ENCODE measurements at regions not wholly inside any gene's neighbourhood (a gene's known extent, or its start where the extent isn't known, plus 50 kb on each side); places are given as distances from the start of the nearest gene placed in this dataset.

- no peaks in the 10 kb centered on the region for H3K4me1 ChIP-seq
- no peaks in the 10 kb centered on the region for H3K27me3 ChIP-seq
- no peak for DNase-seq
- no peaks in the 10 kb centered on the region for H3K36me3 ChIP-seq
- no peak for TF ChIP-seq CTCF (IDR thresholded peaks at IDR 0.05)
- no peak for TF ChIP-seq POLR2A (IDR thresholded peaks at IDR 0.05)
- intact Hi-C loops (cut with DNase I): no loop called here
- no peaks in the 10 kb centered on the region for H3K9me3 ChIP-seq
- WGBS, 2 donors: 59 to 78% methylated on average over 2 of the region's 2 CpGs
- no peak overlapping the region for H3K4me3 ChIP-seq
- H3K27ac ChIP-seq: no peak overlapping the region
Observed at GRCh38 chr5:51997949-51998348, 614.7 kb downstream of the ISL1 start.

- intact Hi-C loops (cut with DNase I): loop anchor here (5.0 kb wide), 1 partner anchor 1045 kb away; no protein-coding TSS in a partner anchor
- H3K4me3 ChIP-seq: no peak overlapping the region
Observed at GRCh38 chr5:52007230-52007858, 624.1 kb downstream of the ISL1 start.

GRCh38 chr5:52010454-52010853 is 627.2 kb downstream of the ISL1 start:
- H3K4me3 ChIP-seq: no peak overlapping the region
- no peaks in the 10 kb centered on the region for H3K27me3 ChIP-seq
- no peaks in the 10 kb centered on the region for H3K4me1 ChIP-seq
- TF ChIP-seq CTCF (IDR thresholded peaks at IDR 0.05): no peak
- no peak for TF ChIP-seq POLR2A (IDR thresholded peaks at IDR 0.05)
- H3K27ac ChIP-seq: no peak overlapping the region
- H3K36me3 ChIP-seq: no peaks in the 10 kb centered on the region
- H3K9me3 ChIP-seq: no peaks in the 10 kb centered on the region
- 57 to 58% methylated on average over 2 of the region's 2 CpGs for WGBS, 2 donors
- intact Hi-C loops (cut with DNase I): no loop called here
- DNase-seq: no peak

More at GRCh38 chr5:52007230-52007858, 624.1 kb downstream of the ISL1 start:
- 27 to 32% methylated on average over 5 of the region's 5 CpGs for WGBS, 2 donors
- Histone ChIP-seq H3K27ac (no peak overlapping the region), H3K4me1 (no peaks in the 10 kb centered on the region), H3K27me3 (no peaks in the 10 kb centered on the region), H3K36me3 (no peaks in the 10 kb centered on the region), H3K9me3 (no peaks in the 10 kb centered on the region)
- DNase-seq: no peak
- TF ChIP-seq POLR2A (IDR thresholded peaks at IDR 0.05): no peak
- peak in 4 of 6 experiments; percentile 20 to 56 (median 46) for TF ChIP-seq CTCF (IDR thresholded peaks at IDR 0.05)

GRCh38 chr5:52013523-52013922 is 630.3 kb downstream of the ISL1 start:
- no peak for DNase-seq
- intact Hi-C loops (cut with DNase I): no loop called here
- Histone ChIP-seq H3K27me3 (no peaks in the 10 kb centered on the region), H3K36me3 (no peaks in the 10 kb centered on the region), H3K4me1 (no peaks in the 10 kb centered on the region), H3K4me3 (no peak overlapping the region), H3K27ac (no peak overlapping the region), H3K9me3 (no peaks in the 10 kb centered on the region)
- TF ChIP-seq POLR2A (IDR thresholded peaks at IDR 0.05): no peak
- no peak for TF ChIP-seq CTCF (IDR thresholded peaks at IDR 0.05)
- WGBS, 2 donors: 0 to 42% methylated on average over 1 of the region's 1 CpG

- WGBS, 2 donors: 69 to 89% methylated on average over 5 of the region's 5 CpGs
- intact Hi-C loops (cut with DNase I): no loop called here
- TF ChIP-seq POLR2A (IDR thresholded peaks at IDR 0.05) (no peak), CTCF (IDR thresholded peaks at IDR 0.05) (no peak)
- Histone ChIP-seq H3K4me3 (no peak overlapping the region), H3K4me1 (no peaks in the 10 kb centered on the region), H3K36me3 (no peaks in the 10 kb centered on the region), H3K9me3 (no peaks in the 10 kb centered on the region), H3K27ac (no peak overlapping the region), H3K27me3 (no peaks in the 10 kb centered on the region)
- no peak for DNase-seq
Observed at GRCh38 chr5:52015760-52016159, 632.5 kb downstream of the ISL1 start.

Measured in esophagus squamous epithelium (tissue), 5 donors.